ENCODE measurements at regions not wholly inside any gene's neighbourhood (a gene's known extent, or its start where the extent isn't known, plus 50 kb on each side); places are given as distances from the start of the nearest gene placed in this dataset.
A peak's percentile ranks its signal among the peaks of the same experiment; 100 is the strongest.
"Not testable (repeated sequence)": the region's sequence is repeated elsewhere in the genome, so short reads cannot be mapped to it uniquely, and the experiment has no call there.

- not testable (repeated sequence) for FAIRE-seq
Measured at GRCh38 chr1:99444211-99444927, 180.1 kb downstream of the PLPPR4 start.

GRCh38 chr1:99445071-99445470 is 180.8 kb downstream of the PLPPR4 start:
- no peak for FAIRE-seq

- no peak for FAIRE-seq
Measured at GRCh38 chr1:99445486-99445885, 181.2 kb downstream of the PLPPR4 start.

GRCh38 chr1:99447721-99448120 is 183.4 kb downstream of the PLPPR4 start:
- FAIRE-seq, result no peak

- no peak for FAIRE-seq
Measured at GRCh38 chr1:99455760-99456159, 190.2 kb upstream of the PALMD start.

GRCh38 chr1:99456536-99456935 is 189.4 kb upstream of the PALMD start:
- no peak for FAIRE-seq

- no peak for FAIRE-seq
Measured at GRCh38 chr1:99457381-99458165, 188.3 kb upstream of the PALMD start.

- no peak for FAIRE-seq
Measured at GRCh38 chr1:99461499-99461898, 184.4 kb upstream of the PALMD start.

GRCh38 chr1:99464738-99465137 is 181.2 kb upstream of the PALMD start:
- FAIRE-seq, result no peak

- FAIRE-seq, result no peak
Measured at GRCh38 chr1:99465176-99465900, 180.6 kb upstream of the PALMD start.

GRCh38 chr1:99467645-99468044 is 178.3 kb upstream of the PALMD start:
- no peak for FAIRE-seq

GRCh38 chr1:99469550-99469971 is 176.4 kb upstream of the PALMD start:
- no peak for FAIRE-seq

- FAIRE-seq, result no peak
Measured at GRCh38 chr1:99472893-99473292, 173.0 kb upstream of the PALMD start.

GRCh38 chr1:99474350-99474893 is 171.5 kb upstream of the PALMD start:
- FAIRE-seq, result no peak

GRCh38 chr1:99476058-99476457 is 169.9 kb upstream of the PALMD start:
- FAIRE-seq, result no peak

GRCh38 chr1:99481391-99481996 is 164.4 kb upstream of the PALMD start:
- FAIRE-seq, result peak; percentile 92

- FAIRE-seq, result no peak
Measured at GRCh38 chr1:99482286-99482685, 163.6 kb upstream of the PALMD start.

GRCh38 chr1:99482750-99483149 is 163.2 kb upstream of the PALMD start:
- no peak for FAIRE-seq

- no peak for FAIRE-seq
Measured at GRCh38 chr1:99490031-99490430, 155.9 kb upstream of the PALMD start.

GRCh38 chr1:99496067-99496466 is 149.8 kb upstream of the PALMD start:
- FAIRE-seq, result no peak

GRCh38 chr1:99497690-99498089 is 148.2 kb upstream of the PALMD start:
- no peak for FAIRE-seq

GRCh38 chr1:99500541-99500940 is 145.4 kb upstream of the PALMD start:
- no peak for FAIRE-seq

GRCh38 chr1:99501871-99502270 is 144.0 kb upstream of the PALMD start:
- no peak for FAIRE-seq

Data from TTC549 (cell line).